Fibroblast of lung (primary cell): ENCODE measurements at regions not wholly inside any gene's neighbourhood (a gene's known extent, or its start where the extent isn't known, plus 50 kb on each side); places are given as distances from the start of the nearest gene placed in this dataset.

Source experiments
- DNase-seq, 2 donors: peaks; one replicate each; pipeline versions ENCODE4 v3.0.0 to v3.0.0-alpha.2; 2010; ENCODE audit warnings: low read depth in 2 of 2
- H2AFZ ChIP-seq: 2 replicates; pipeline ENCODE4 v1.5.1; 2012; ENCODE audit warnings: low read length, control low read depth, inconsistent platforms
- H3K27ac ChIP-seq: 2 replicates; pipeline ENCODE4 v1.5.1; 2011; ENCODE audit warnings: low read length, control low read depth; ENCODE audit not compliant: insufficient read depth
- H3K27me3 ChIP-seq: 2 replicates; pipeline ENCODE4 v1.5.1; 2011; ENCODE audit warnings: mild to moderate bottlenecking, low read length; ENCODE audit not compliant: control insufficient read depth, insufficient read depth
- H3K36me3 ChIP-seq: 2 replicates; pipeline ENCODE4 v1.5.1; 2011; ENCODE audit warnings: low read length; ENCODE audit not compliant: control insufficient read depth, insufficient read depth
- H3K4me1 ChIP-seq: 2 replicates; pipeline ENCODE4 v1.5.1; 2011; ENCODE audit warnings: low read length; ENCODE audit not compliant: control insufficient read depth, insufficient read depth; ENCODE audit errors: extremely low read depth
- H3K4me2 ChIP-seq: 2 replicates; pipeline ENCODE4 v1.5.1; 2011; ENCODE audit warnings: low read length, control low read depth; ENCODE audit not compliant: insufficient read depth; ENCODE audit errors: extremely low read depth
- H3K4me3 ChIP-seq, 4 experiments: fragments of 200-600 bp in 1 of 4; sonication (generic) in 1 of 4; replicated peaks in 1 of 4; 2 replicates each; pipeline ENCODE4 v1.5.1; 2011 to 2016; ENCODE audit warnings: low read length in 4 of 4, low read depth in 3 of 4, mild to moderate bottlenecking in 3 of 4, control low read depth in 2 of 4, inconsistent platforms in 1 of 4, mixed read lengths in 1 of 4; ENCODE audit not compliant: insufficient read depth in 1 of 4; ENCODE audit errors: control extremely low read depth in 1 of 4
- H3K79me2 ChIP-seq: 2 replicates; pipeline ENCODE4 v1.5.1; 2012; ENCODE audit warnings: mild to moderate bottlenecking, low read length, inconsistent platforms; ENCODE audit not compliant: control insufficient read depth, insufficient read depth
- H3K9ac ChIP-seq: 2 replicates; pipeline ENCODE4 v1.5.1; 2011; ENCODE audit warnings: mild to moderate bottlenecking, low read length, control low read depth; ENCODE audit not compliant: insufficient read depth
- H3K9me3 ChIP-seq: 2 replicates; pipeline ENCODE4 v1.5.1; 2012; ENCODE audit warnings: low read depth, low read length; ENCODE audit not compliant: control insufficient read depth, insufficient read depth
- H4K20me1 ChIP-seq: 2 replicates; pipeline ENCODE4 v1.5.1; 2011; ENCODE audit warnings: low read length; ENCODE audit not compliant: control insufficient read depth, insufficient read depth; ENCODE audit errors: extremely low read depth
- EZH2 ChIP-seq: IDR thresholded peaks from 2 replicates; pipeline ENCODE4 v1.5.1; 2012; ENCODE audit warnings: low read length, control low read depth, mild to moderate bottlenecking; ENCODE audit errors: missing control alignments
- TF ChIP-seq, protein P1 (sequence below), 2 donors: IDR thresholded peaks in 1 of 2; conservative IDR thresholded peaks in 1 of 2; 1 replicate in 1 of 2; 2 replicates in 1 of 2; pipeline ENCODE4 v1.5.1; 2011 to 2012; ENCODE audit warnings: low read length in 2 of 2, control low read depth in 1 of 2, inconsistent platforms in 1 of 2, low read depth in 1 of 2, mild to moderate bottlenecking in 1 of 2

DNA sequence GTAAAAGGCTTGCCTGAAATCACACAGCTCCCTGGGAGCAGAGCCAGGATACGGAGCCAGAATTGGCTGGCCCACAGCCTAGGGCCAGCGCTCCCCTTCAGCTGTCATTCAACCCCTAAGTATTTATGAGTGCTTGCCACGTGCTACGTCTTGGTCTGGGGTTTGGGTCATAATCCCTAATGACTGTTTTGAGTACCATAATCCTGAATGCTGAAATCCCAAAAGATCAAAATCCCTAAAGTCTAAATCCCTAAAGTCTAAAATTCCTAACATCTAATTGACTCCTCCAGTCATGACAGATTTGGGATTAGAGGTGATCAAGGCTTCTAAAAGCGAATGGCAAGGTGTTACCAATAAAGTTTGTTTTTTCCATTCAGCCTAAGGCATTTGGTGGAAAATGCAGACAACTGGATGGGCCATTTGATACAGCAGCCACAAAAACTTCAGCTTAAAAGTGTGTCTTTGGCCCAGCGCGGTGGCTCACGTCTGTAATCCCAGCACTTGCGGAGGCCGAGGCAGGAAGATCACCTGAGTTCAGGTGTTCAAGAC, 59.8 kb upstream of the PRR5 start:
- TF ChIP-seq EZH2: no peak
- TF ChIP-seq, protein P1, sequence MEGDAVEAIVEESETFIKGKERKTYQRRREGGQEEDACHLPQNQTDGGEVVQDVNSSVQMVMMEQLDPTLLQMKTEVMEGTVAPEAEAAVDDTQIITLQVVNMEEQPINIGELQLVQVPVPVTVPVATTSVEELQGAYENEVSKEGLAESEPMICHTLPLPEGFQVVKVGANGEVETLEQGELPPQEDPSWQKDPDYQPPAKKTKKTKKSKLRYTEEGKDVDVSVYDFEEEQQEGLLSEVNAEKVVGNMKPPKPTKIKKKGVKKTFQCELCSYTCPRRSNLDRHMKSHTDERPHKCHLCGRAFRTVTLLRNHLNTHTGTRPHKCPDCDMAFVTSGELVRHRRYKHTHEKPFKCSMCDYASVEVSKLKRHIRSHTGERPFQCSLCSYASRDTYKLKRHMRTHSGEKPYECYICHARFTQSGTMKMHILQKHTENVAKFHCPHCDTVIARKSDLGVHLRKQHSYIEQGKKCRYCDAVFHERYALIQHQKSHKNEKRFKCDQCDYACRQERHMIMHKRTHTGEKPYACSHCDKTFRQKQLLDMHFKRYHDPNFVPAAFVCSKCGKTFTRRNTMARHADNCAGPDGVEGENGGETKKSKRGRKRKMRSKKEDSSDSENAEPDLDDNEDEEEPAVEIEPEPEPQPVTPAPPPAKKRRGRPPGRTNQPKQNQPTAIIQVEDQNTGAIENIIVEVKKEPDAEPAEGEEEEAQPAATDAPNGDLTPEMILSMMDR (conservative IDR thresholded peaks at IDR 0.05 in 1 of 2, IDR thresholded peaks at IDR 0.05 in 1 of 2; ENCODE audit: low read depth in 1 of 2, low read length in 2 of 2): no peak
- H3K9me3 ChIP-seq: no peaks in the 10 kb centered on the region
- H3K79me2 ChIP-seq: no peaks in the 10 kb centered on the region
- no peak overlapping the region for H3K27ac ChIP-seq
- DNase-seq: no peak
- H3K27me3 ChIP-seq: no peaks in the 10 kb centered on the region
- H3K36me3 ChIP-seq: no peaks in the 10 kb centered on the region
- H3K4me2 ChIP-seq: no peak overlapping the region
- no peak overlapping the region for H2AFZ ChIP-seq
- H4K20me1 ChIP-seq: no peaks in the 10 kb centered on the region
- no peaks in the 10 kb centered on the region for H3K4me1 ChIP-seq
- no peak overlapping the region for H3K4me3 ChIP-seq
- no peak overlapping the region for H3K9ac ChIP-seq

DNA sequence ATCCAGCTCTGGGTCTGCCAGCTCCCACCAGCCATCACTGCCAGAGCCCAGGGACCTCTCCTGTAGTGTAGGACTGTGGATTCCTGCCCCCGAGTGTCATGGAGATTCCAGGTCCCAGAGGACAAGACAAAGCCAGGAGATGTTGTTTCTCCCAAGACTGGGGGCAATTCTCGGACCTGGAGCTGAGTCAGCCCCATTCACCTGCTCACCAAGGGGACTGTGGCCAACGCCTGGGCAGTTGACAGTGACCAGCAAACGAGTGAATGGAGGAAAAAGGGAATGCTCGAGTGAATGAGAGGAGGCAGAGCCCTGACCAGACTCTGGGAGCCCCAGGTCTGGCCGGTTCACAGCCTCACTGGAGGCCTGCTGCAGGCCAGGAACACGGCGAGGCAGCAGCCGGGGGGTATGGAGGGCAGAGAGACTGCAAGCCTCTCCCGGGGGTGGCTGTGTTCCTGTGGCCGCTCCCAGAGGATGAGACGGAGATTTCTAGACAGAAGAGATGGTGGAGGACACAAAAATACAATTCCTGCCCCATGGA, 61.3 kb upstream of the PRR5 start:
- no peak overlapping the region for H3K4me3 ChIP-seq
- H2AFZ ChIP-seq: no peak overlapping the region
- H3K9ac ChIP-seq: no peak overlapping the region
- no peaks in the 10 kb centered on the region for H3K4me1 ChIP-seq
- no peaks in the 10 kb centered on the region for H3K9me3 ChIP-seq
- TF ChIP-seq, protein P1 (conservative IDR thresholded peaks at IDR 0.05 in 1 of 2, IDR thresholded peaks at IDR 0.05 in 1 of 2; ENCODE audit: low read depth in 1 of 2, low read length in 2 of 2): no peak
- no peak for TF ChIP-seq EZH2
- no peaks in the 10 kb centered on the region for H4K20me1 ChIP-seq
- DNase-seq: no peak
- no peaks in the 10 kb centered on the region for H3K36me3 ChIP-seq
- no peak overlapping the region for H3K27ac ChIP-seq
- H3K4me2 ChIP-seq: no peak overlapping the region
- H3K79me2 ChIP-seq: no peaks in the 10 kb centered on the region
- H3K27me3 ChIP-seq: no peaks in the 10 kb centered on the region

DNA sequence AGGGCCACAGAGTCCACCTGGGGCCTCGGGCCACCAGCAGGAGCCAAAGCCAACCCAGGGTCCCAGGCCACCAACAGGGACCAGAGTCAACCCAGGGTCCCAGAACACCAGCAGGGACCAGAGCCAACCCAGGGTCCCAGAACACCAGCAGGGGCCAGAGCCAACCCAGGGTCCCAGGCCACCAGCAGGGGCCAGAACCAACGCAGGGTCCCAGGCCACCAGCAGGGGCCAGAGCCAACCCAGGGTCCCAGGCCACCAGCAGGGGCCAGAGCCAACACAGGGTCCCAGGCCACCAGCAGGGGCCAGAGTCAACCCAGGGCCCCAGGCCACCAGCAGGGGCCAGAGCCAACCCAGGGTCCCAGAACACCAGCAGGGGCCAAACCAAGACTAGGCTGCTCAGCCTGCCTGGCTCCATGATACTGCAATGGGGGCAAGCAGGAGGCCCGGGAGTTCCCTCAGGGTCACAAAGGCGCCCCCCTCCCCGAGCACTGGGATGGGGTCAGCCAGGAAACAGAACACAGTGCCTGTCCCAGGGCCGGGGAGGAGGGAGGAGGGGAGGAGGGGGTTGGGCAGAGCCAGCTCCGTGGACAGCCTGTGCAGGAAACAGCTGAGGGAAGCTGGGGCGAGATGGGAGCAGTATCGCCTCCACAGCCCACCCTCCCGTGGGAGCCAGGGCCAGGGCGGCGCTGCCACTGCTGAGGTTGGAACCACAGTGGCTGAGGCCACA, 62.0 kb upstream of the PRR5 start:
- no peaks in the 10 kb centered on the region for H3K27me3 ChIP-seq
- H3K79me2 ChIP-seq: no peaks in the 10 kb centered on the region
- no peak for DNase-seq
- H3K4me1 ChIP-seq: no peaks in the 10 kb centered on the region
- H3K9ac ChIP-seq: no peak overlapping the region
- H3K36me3 ChIP-seq: no peaks in the 10 kb centered on the region
- H3K4me2 ChIP-seq: no peak overlapping the region
- no peaks in the 10 kb centered on the region for H4K20me1 ChIP-seq
- H3K27ac ChIP-seq: no peak overlapping the region
- H3K4me3 ChIP-seq: no peak overlapping the region
- no peak for TF ChIP-seq EZH2
- TF ChIP-seq, protein P1 (conservative IDR thresholded peaks at IDR 0.05 in 1 of 2, IDR thresholded peaks at IDR 0.05 in 1 of 2; ENCODE audit: low read depth in 1 of 2, low read length in 2 of 2): no peak
- no peaks in the 10 kb centered on the region for H3K9me3 ChIP-seq
- no peak overlapping the region for H2AFZ ChIP-seq
